Adipocyte (in vitro differentiated cells): ENCODE measurements at regions not wholly inside any gene's neighbourhood (a gene's known extent, or its start where the extent isn't known, plus 50 kb on each side); places are given as distances from the start of the nearest gene placed in this dataset.
A peak's percentile ranks its signal among the peaks of the same experiment; 100 is the strongest.

Source experiments
- DNase-seq: peaks from one replicate; pipeline ENCODE4 v3.0.0-alpha.2; 2015; ENCODE audit warnings: low read depth
- H3K27me3 ChIP-seq: replicated peaks from 2 replicates; pipeline ENCODE4 v1.7.0; 2013; ENCODE audit warnings: mild to moderate bottlenecking, low read length, moderate library complexity; ENCODE audit not compliant: control insufficient read depth, insufficient read depth
- H3K36me3 ChIP-seq: 2 replicates; pipeline ENCODE4 v1.7.0; 2013; ENCODE audit warnings: low read length, mild to moderate bottlenecking, moderate library complexity; ENCODE audit not compliant: control insufficient read depth, insufficient read depth, severe bottlenecking
- H3K4me1 ChIP-seq: 2 replicates; pipeline ENCODE4 v1.7.0; 2013; ENCODE audit warnings: mild to moderate bottlenecking, low read length, moderate library complexity; ENCODE audit not compliant: control insufficient read depth, insufficient read depth
- H3K4me3 ChIP-seq: 2 replicates; pipeline ENCODE4 v1.7.0; 2013; ENCODE audit warnings: mild to moderate bottlenecking, low read length, moderate library complexity
- H3K9ac ChIP-seq: 2 replicates; pipeline ENCODE4 v1.7.0; 2013; ENCODE audit warnings: mild to moderate bottlenecking, low read length, moderate library complexity
- H3K9me3 ChIP-seq: 2 replicates; pipeline ENCODE4 v1.7.0; 2013; ENCODE audit warnings: mild to moderate bottlenecking, low read length, moderate library complexity; ENCODE audit not compliant: control insufficient read depth

DNA sequence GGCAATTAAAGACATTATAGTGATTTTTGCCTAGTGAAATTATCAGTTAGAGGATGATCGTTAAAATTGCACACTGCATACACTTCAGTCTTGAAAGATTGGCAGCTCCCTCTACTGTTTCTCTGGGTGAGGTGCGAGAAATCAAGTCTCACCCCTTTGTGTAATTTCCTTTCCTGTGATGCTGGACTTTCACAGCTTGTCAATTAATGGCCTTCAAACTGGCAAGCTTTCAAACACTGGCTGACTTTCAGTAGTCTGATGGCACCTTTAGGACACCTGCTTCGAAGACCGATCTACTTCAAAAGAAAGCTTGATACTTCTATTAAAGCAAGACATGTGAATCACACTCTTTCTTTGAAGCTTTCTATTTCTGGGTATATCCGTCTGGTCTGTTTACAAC lies 706.7 kb upstream of the PTPRD start:
- no peak overlapping the region for H3K9ac ChIP-seq
- peak; percentile 6 for DNase-seq
- H3K9me3 ChIP-seq: no peaks in the 10 kb centered on the region
- H3K4me1 ChIP-seq: no peaks in the 10 kb centered on the region
- H3K4me3 ChIP-seq: no peak overlapping the region
- no peaks in the 10 kb centered on the region for H3K36me3 ChIP-seq
- H3K27me3 ChIP-seq: no peaks in the 10 kb centered on the region

- Histone ChIP-seq H3K9me3 (no peaks in the 10 kb centered on the region), H3K36me3 (no peaks in the 10 kb centered on the region), H3K4me3 (no peak overlapping the region), H3K27me3 (no peaks in the 10 kb centered on the region), H3K4me1 (no peaks in the 10 kb centered on the region), H3K9ac (no peak overlapping the region)
- DNase-seq: no peak
Observed at GRCh38 chr9:11320989-11321388, 708.2 kb upstream of the PTPRD start.

DNA sequence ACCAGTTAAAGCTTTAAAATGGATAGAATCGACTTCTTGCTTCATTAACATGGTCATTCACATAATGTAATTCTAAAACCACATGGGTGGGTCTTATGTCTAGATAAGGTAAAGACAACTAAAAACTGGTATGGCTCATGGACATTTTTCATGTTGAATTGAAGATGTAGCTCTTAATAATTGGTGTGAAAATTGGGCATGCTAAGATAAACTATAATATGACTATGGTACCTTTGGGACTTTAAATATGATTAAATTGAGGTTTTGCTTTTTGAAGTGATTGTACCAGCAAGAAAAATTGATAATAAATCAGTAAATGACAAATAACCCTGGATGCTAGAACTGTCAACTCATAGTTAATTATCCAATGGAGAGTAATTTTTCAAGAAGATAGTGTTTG lies 710.7 kb upstream of the PTPRD start:
- H3K36me3 ChIP-seq: no peaks in the 10 kb centered on the region
- H3K4me1 ChIP-seq: no peaks in the 10 kb centered on the region
- H3K9me3 ChIP-seq: no peaks in the 10 kb centered on the region
- H3K9ac ChIP-seq: no peak overlapping the region
- DNase-seq: no peak
- H3K4me3 ChIP-seq: no peak overlapping the region
- no peaks in the 10 kb centered on the region for H3K27me3 ChIP-seq

DNA sequence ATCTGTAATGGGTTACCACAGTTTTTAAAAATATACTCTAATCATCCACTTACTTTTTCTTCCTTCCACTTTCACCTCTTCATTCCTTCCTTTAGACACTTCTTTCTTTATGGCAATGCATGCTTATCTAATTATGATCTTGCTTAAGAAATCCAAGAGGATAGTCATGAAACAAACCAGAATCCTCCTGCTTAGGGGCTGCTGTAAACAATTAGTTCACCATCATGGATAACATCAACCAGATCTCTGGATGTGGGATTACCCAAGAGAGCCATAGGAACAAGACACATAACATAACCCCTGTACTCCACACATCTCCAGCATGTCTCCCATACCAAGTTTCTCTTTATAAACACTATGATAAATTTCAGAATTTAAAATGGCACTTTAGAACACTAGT lies 713.4 kb upstream of the PTPRD start:
- H3K4me3 ChIP-seq: no peak overlapping the region
- no peaks in the 10 kb centered on the region for H3K36me3 ChIP-seq
- DNase-seq: no peak
- H3K4me1 ChIP-seq: no peaks in the 10 kb centered on the region
- no peak overlapping the region for H3K9ac ChIP-seq
- H3K9me3 ChIP-seq: no peaks in the 10 kb centered on the region
- no peaks in the 10 kb centered on the region for H3K27me3 ChIP-seq

- DNase-seq: no peak
- H3K9ac ChIP-seq: no peak overlapping the region
- H3K36me3 ChIP-seq: no peaks in the 10 kb centered on the region
- H3K9me3 ChIP-seq: no peaks in the 10 kb centered on the region
- no peaks in the 10 kb centered on the region for H3K27me3 ChIP-seq
- no peaks in the 10 kb centered on the region for H3K4me1 ChIP-seq
- H3K4me3 ChIP-seq: no peak overlapping the region
Observed at GRCh38 chr9:11328326-11328725, 715.5 kb upstream of the PTPRD start.

- no peak overlapping the region for H3K9ac ChIP-seq
- no peaks in the 10 kb centered on the region for H3K27me3 ChIP-seq
- no peaks in the 10 kb centered on the region for H3K36me3 ChIP-seq
- no peak for DNase-seq
- no peaks in the 10 kb centered on the region for H3K9me3 ChIP-seq
- no peak overlapping the region for H3K4me3 ChIP-seq
- H3K4me1 ChIP-seq: no peaks in the 10 kb centered on the region
Observed at GRCh38 chr9:11335011-11335410, 722.2 kb upstream of the PTPRD start.

DNA sequence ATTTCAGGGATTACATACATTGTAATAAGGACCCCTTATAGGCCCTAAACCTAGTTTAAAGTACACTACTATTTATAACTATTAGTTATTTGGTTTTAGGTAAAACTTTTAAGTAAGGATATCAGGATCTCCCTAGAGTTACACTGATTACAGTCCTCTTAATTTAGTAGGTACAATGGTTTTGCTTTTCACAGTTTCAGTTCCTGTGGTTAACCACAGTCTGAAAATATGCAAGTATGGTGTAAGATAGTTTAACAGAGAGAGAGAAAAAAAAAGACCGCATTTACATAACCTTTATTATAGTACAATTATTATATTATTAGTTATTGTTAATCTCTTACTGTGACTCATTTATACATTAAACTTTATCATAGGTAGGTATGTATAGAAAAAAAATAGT lies 725.3 kb upstream of the PTPRD start:
- Histone ChIP-seq H3K4me1 (no peaks in the 10 kb centered on the region), H3K36me3 (no peaks in the 10 kb centered on the region), H3K27me3 (no peaks in the 10 kb centered on the region), H3K9ac (no peak overlapping the region), H3K9me3 (no peaks in the 10 kb centered on the region), H3K4me3 (no peak overlapping the region)
- no peak for DNase-seq

DNA sequence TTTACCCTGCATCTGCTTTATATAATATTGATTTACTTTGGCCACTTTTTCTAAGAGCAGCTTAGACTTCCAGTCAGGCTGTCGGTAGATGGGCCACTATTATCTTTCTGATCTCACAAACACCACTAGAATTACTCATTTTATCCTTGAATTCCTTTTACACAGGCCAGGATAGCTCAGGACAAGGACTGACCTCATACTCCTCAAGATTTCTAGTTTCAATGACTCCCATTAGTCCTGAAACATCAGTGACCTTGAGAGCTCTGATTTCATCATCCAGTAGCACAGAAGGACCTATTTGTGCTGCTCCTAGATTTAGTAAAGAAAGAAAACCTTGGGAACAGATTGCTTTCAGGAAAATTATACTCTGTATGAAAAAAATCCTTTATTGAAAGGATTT lies 727.9 kb upstream of the PTPRD start:
- no peaks in the 10 kb centered on the region for H3K4me1 ChIP-seq
- no peaks in the 10 kb centered on the region for H3K9me3 ChIP-seq
- no peak overlapping the region for H3K9ac ChIP-seq
- H3K4me3 ChIP-seq: no peak overlapping the region
- H3K27me3 ChIP-seq: no peaks in the 10 kb centered on the region
- DNase-seq: no peak
- H3K36me3 ChIP-seq: no peaks in the 10 kb centered on the region

DNA sequence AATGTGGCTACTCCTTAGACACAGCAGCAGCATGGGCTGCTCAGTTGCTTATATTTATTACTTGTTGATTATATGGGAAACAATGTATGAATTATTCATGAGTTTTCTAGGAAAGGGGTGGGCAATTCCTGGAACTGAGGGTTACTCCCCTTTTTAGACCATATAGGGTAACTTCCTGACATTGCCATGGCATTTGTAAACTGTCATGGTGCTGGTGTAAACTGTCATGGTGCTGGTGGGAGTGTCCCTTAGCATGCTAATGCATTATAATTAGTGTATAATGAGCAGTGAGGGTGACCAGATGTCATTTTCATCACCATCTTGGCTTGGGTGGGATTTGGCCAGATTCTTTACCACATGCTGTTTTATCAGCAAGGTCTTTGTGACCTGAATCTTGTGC lies 734.6 kb upstream of the PTPRD start:
- no peaks in the 10 kb centered on the region for H3K9me3 ChIP-seq
- no peak overlapping the region for H3K9ac ChIP-seq
- H3K27me3 ChIP-seq: no peaks in the 10 kb centered on the region
- H3K36me3 ChIP-seq: no peaks in the 10 kb centered on the region
- no peak overlapping the region for H3K4me3 ChIP-seq
- H3K4me1 ChIP-seq: no peaks in the 10 kb centered on the region
- no peak for DNase-seq

DNA sequence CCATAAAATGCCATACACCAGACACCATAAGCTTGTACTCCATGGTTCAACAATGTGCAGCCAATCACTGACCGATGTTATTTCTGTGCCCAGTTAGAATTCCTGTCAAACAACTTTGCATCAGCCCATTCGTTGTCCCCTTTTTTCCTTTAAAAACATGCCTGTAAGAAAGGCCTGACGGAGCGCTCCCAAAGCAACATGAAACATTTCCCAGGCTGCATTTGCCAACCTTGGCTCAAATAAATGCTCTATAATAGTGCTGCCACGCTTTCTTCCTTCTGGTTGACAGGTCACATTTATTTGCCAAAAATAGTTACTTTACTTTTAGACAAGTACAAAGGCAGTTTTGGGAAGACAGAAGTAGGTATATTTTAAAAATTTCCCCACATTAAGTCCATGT lies 735.6 kb upstream of the PTPRD start:
- H3K36me3 ChIP-seq: no peaks in the 10 kb centered on the region
- no peak overlapping the region for H3K4me3 ChIP-seq
- DNase-seq: no peak
- H3K9ac ChIP-seq: no peak overlapping the region
- no peaks in the 10 kb centered on the region for H3K4me1 ChIP-seq
- no peaks in the 10 kb centered on the region for H3K9me3 ChIP-seq
- no peaks in the 10 kb centered on the region for H3K27me3 ChIP-seq

- no peaks in the 10 kb centered on the region for H3K4me1 ChIP-seq
- H3K4me3 ChIP-seq: no peak overlapping the region
Observed at GRCh38 chr9:11349187-11349586, 736.4 kb upstream of the PTPRD start.

GRCh38 chr9:11352612-11353011 lies 739.8 kb upstream of the PTPRD start:
- Histone ChIP-seq H3K9ac (no peak overlapping the region), H3K4me1 (no peaks in the 10 kb centered on the region), H3K27me3 (no peaks in the 10 kb centered on the region), H3K9me3 (no peaks in the 10 kb centered on the region), H3K36me3 (no peaks in the 10 kb centered on the region), H3K4me3 (no peak overlapping the region)
- DNase-seq: no peak

More at GRCh38 chr9:11349187-11349586, 736.4 kb upstream of the PTPRD start:
- no peaks in the 10 kb centered on the region for H3K27me3 ChIP-seq
- no peak for DNase-seq
- no peak overlapping the region for H3K9ac ChIP-seq
- no peaks in the 10 kb centered on the region for H3K9me3 ChIP-seq
- H3K36me3 ChIP-seq: no peaks in the 10 kb centered on the region
